ENCODE measurements at regions not wholly inside any gene's neighbourhood (a gene's known extent, or its start where the extent isn't known, plus 50 kb on each side); places are given as distances from the start of the nearest gene placed in this dataset.

- no peak for DNase-seq
Observed at GRCh38 chr1:36571106-36571505, 88.4 kb upstream of the CSF3R start.

GRCh38 chr1:36570478-36571060, 87.9 kb upstream of the CSF3R start:
- DNase-seq: no peak

GRCh38 chr1:36570006-36570405, 87.3 kb upstream of the CSF3R start:
- DNase-seq: no peak

- no peak for DNase-seq
Observed at GRCh38 chr1:36567601-36568341, 85.1 kb upstream of the CSF3R start.

- DNase-seq: no peak
Observed at GRCh38 chr1:36565576-36566501, 83.1 kb upstream of the CSF3R start.

- no peak for DNase-seq
Observed at GRCh38 chr1:36562181-36562685, 79.5 kb upstream of the CSF3R start.

GRCh38 chr1:36561361-36561724, 78.6 kb upstream of the CSF3R start:
- DNase-seq: peak; percentile 15

- peak; percentile 40 for DNase-seq
Observed at GRCh38 chr1:36560621-36561360, 78.1 kb upstream of the CSF3R start.

- DNase-seq: no peak
Observed at GRCh38 chr1:36560177-36560576, 77.5 kb upstream of the CSF3R start.

- DNase-seq: peak; percentile 22
Observed at GRCh38 chr1:36559061-36559460, 76.3 kb upstream of the CSF3R start.

GRCh38 chr1:36557041-36558000, 74.6 kb upstream of the CSF3R start:
- DNase-seq: no peak

- no peak for DNase-seq
Observed at GRCh38 chr1:36555041-36555440, 72.3 kb upstream of the CSF3R start.

- DNase-seq: no peak
Observed at GRCh38 chr1:36554323-36554628, 71.6 kb upstream of the CSF3R start.

- peak; percentile 91 for DNase-seq
Observed at GRCh38 chr1:36553591-36554322, 71.0 kb upstream of the CSF3R start.

GRCh38 chr1:36542962-36543515, 60.3 kb upstream of the CSF3R start:
- DNase-seq: no peak

GRCh38 chr1:36542024-36542961, 59.6 kb upstream of the CSF3R start:
- no peak for DNase-seq

GRCh38 chr1:36540056-36540455, 57.3 kb upstream of the CSF3R start:
- DNase-seq: no peak

GRCh38 chr1:36539526-36539925, 56.8 kb upstream of the CSF3R start:
- DNase-seq: no peak

GRCh38 chr1:36537991-36538390, 55.3 kb upstream of the CSF3R start:
- DNase-seq: no peak
